GM23338 (cell line): ENCODE measurements at regions not wholly inside any gene's neighbourhood (a gene's known extent, or its start where the extent isn't known, plus 50 kb on each side); places are given as distances from the start of the nearest gene placed in this dataset.

Experiments used
- ATAC-seq: fragments of 200-7000 bp; cut with Tn5 transposase; 3 replicates; pipeline ENCODE4 v1.9.1; 2020
- DNase-seq: peaks from one replicate; pipeline ENCODE4 v3.0.0-alpha.2; 2015; ENCODE audit warnings: low spot score
- H2AFZ ChIP-seq: fragments of 200-600 bp; sonication (generic); 2 replicates; pipeline ENCODE4 v1.8.0; 2016; ENCODE audit warnings: antibody characterized with exemption, mild to moderate bottlenecking, moderate library complexity
- H3F3A ChIP-seq: fragments of 200-600 bp; sonication (generic); replicated peaks from 2 replicates; pipeline ENCODE4 v1.8.0; 2017; ENCODE audit warnings: antibody characterized with exemption, mixed run types, low read depth
- H3K27ac ChIP-seq: fragments of 200-600 bp; sonication (generic); 2 replicates; pipeline ENCODE4 v1.6.1; 2016; ENCODE audit warnings: low read depth
- H3K27me3 ChIP-seq: fragments of 200-600 bp; sonication (generic); 2 replicates; pipeline ENCODE4 v1.8.0; 2016; ENCODE audit warnings: mild to moderate bottlenecking, mixed run types, moderate library complexity; ENCODE audit not compliant: insufficient read depth
- H3K36me3 ChIP-seq: fragments of 200-600 bp; sonication (generic); 2 replicates; pipeline ENCODE4 v1.8.0; 2016; ENCODE audit warnings: mild to moderate bottlenecking; ENCODE audit not compliant: insufficient read depth
- H3K4me1 ChIP-seq: fragments of 200-600 bp; sonication (generic); 2 replicates; pipeline ENCODE4 v1.8.0; 2016; ENCODE audit warnings: mild to moderate bottlenecking, moderate library complexity; ENCODE audit not compliant: insufficient read depth
- H3K4me2 ChIP-seq: fragments of 200-600 bp; sonication (generic); 2 replicates; pipeline ENCODE4 v1.7.1; 2017; ENCODE audit warnings: mixed run types
- H3K4me3 ChIP-seq: fragments of 200-600 bp; sonication (generic); 2 replicates; pipeline ENCODE4 v1.6.1; 2016; ENCODE audit warnings: mixed run types
- H3K79me2 ChIP-seq: fragments of 200-600 bp; sonication (generic); replicated peaks from 2 replicates; pipeline ENCODE4 v1.8.0; 2017; ENCODE audit warnings: mild to moderate bottlenecking; ENCODE audit not compliant: insufficient read depth
- H3K9me2 ChIP-seq: fragments of 200-600 bp; sonication (generic); 2 replicates; pipeline ENCODE4 v1.8.0; 2017; ENCODE audit not compliant: insufficient read depth
- H4K20me1 ChIP-seq: fragments of 200-600 bp; sonication (generic); replicated peaks from 2 replicates; pipeline ENCODE4 v1.8.0; 2017; ENCODE audit warnings: mild to moderate bottlenecking; ENCODE audit not compliant: insufficient read depth
- H3K27ac Mint-ChIP-seq: 2 replicates; pipeline ENCODE4 v1.8.0; 2020; ENCODE audit warnings: inconsistent platforms, mild to moderate bottlenecking, moderate library complexity, mixed read lengths
- H3K27me3 Mint-ChIP-seq: 3 replicates; pipeline ENCODE4 v1.8.0; 2022; ENCODE audit warnings: low read depth, mild to moderate bottlenecking, moderate library complexity, mixed read lengths, inconsistent platforms; ENCODE audit not compliant: insufficient read depth, poor library complexity
- H3K36me3 Mint-ChIP-seq: 3 replicates; pipeline ENCODE4 v1.8.0; 2021; ENCODE audit warnings: low read depth, mild to moderate bottlenecking, inconsistent platforms, moderate library complexity, mixed read lengths
- H3K4me1 Mint-ChIP-seq: 3 replicates; pipeline ENCODE4 v1.8.0; 2020; ENCODE audit warnings: mild to moderate bottlenecking, inconsistent platforms, mixed read lengths
- H3K4me3 Mint-ChIP-seq: 3 replicates; pipeline ENCODE4 v1.8.0; 2021; ENCODE audit warnings: moderate library complexity, mild to moderate bottlenecking, inconsistent platforms, mixed read lengths
- H3K9me3 Mint-ChIP-seq: 3 replicates; pipeline ENCODE4 v1.8.0; 2020; ENCODE audit warnings: moderate library complexity, mild to moderate bottlenecking, inconsistent platforms, mixed read lengths
- CREB1 ChIP-seq: fragments of 250-450 bp; sonication (Bioruptor Pico); IDR thresholded peaks from 2 replicates; pipeline ENCODE4 v1.5.0; 2020; ENCODE audit warnings: low read depth, mild to moderate bottlenecking, moderate library complexity
- EZH2 ChIP-seq: fragments of 200-600 bp; sonication (generic); IDR thresholded peaks from one replicate; pipeline ENCODE4 v1.8.0; 2017; ENCODE audit warnings: antibody characterized with exemption, mild to moderate bottlenecking, low read depth; ENCODE audit not compliant: unreplicated experiment
- EZH2phosphoT487 ChIP-seq: fragments of 200-600 bp; sonication (generic); IDR thresholded peaks from one replicate; pipeline ENCODE4 v1.8.1; 2018; ENCODE audit warnings: antibody characterized with exemption; ENCODE audit not compliant: unreplicated experiment
- JUNB ChIP-seq: IDR thresholded peaks from one replicate; pipeline ENCODE4 v1.6.1; 2016; ENCODE audit warnings: antibody characterized with exemption; ENCODE audit not compliant: unreplicated experiment
- NANOG ChIP-seq: IDR thresholded peaks from 2 replicates; pipeline ENCODE4 v1.6.1; 2016; ENCODE audit warnings: antibody characterized with exemption, borderline replicate concordance
- POLR2AphosphoS5 ChIP-seq: IDR thresholded peaks from 2 replicates; pipeline ENCODE4 v1.6.1; 2016; ENCODE audit warnings: antibody characterized with exemption, low read depth
- STAT1 ChIP-seq: IDR thresholded peaks from one replicate; pipeline ENCODE4 v1.6.1; 2016; ENCODE audit warnings: antibody characterized with exemption; ENCODE audit not compliant: unreplicated experiment
- ZNF114 ChIP-seq: fragments of 250-450 bp; sonication (Bioruptor Pico); IDR thresholded peaks from 2 replicates; pipeline ENCODE4 v1.5.0; 2020; ENCODE audit warnings: mild to moderate bottlenecking, moderate library complexity
- ZNF331 ChIP-seq: fragments of 250-450 bp; sonication (Bioruptor Pico); IDR thresholded peaks from 2 replicates; pipeline ENCODE4 v1.5.0; 2020; ENCODE audit warnings: low read depth, mild to moderate bottlenecking, moderate library complexity
- TF ChIP-seq, protein P1 (sequence below), 2 experiments: fragments of 200-600 bp in 1 of 2; sonication (generic) in 1 of 2; conservative IDR thresholded peaks; 2 replicates each; pipeline versions ENCODE4 v1.5.1 to v1.6.1; 2016 to 2017; ENCODE audit warnings: antibody characterized with exemption in 2 of 2, low read depth in 2 of 2, mild to moderate bottlenecking in 2 of 2, moderate library complexity in 1 of 2
- TF ChIP-seq, protein P2 (sequence below): IDR thresholded peaks from 2 replicates; pipeline ENCODE4 v1.6.1; 2016; ENCODE audit warnings: antibody characterized with exemption
- TF ChIP-seq, protein P3 (sequence below): IDR thresholded peaks from one replicate; pipeline ENCODE4 v1.6.1; 2018; ENCODE audit warnings: antibody characterized with exemption; ENCODE audit not compliant: unreplicated experiment
- TF ChIP-seq, protein P4 (sequence below): fragments of 250-450 bp; sonication (Bioruptor Pico); IDR thresholded peaks from 2 replicates; pipeline ENCODE4 v1.5.0; 2020; ENCODE audit warnings: mild to moderate bottlenecking, moderate library complexity

DNA sequence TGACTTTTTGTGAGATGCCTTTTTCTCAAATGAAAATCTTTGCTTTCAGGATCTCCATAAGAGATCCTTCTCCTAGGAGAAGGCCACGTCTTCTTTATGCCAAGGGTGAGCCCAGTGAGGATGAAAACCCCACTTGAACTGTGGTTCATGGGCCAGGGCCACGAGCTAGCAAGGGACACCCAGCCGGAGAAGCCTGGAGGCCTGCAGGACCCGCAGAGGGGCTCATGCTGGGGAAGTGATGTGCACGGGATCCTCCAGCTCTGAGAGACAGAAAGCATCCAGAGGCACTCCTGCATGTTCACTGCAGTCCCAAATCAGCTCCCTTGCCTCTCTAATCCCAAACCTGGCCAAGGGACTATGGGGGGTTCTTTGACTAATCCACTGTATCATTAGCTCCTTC is 168.9 kb downstream of the UQCRFS1 start:
- H3K27me3 ChIP-seq: no peaks in the 10 kb centered on the region
- Mint-ChIP-seq H3K27me3 (peaks cover 4% of the 10 kb centered on the region), H3K9me3 (no peaks in the 10 kb centered on the region), H3K4me3 (no peak overlapping the region), H3K4me1 (peaks cover 39% of the 10 kb centered on the region), H3K27ac (no peak overlapping the region), H3K36me3 (no peaks in the 10 kb centered on the region)
- TF ChIP-seq, protein P1, sequence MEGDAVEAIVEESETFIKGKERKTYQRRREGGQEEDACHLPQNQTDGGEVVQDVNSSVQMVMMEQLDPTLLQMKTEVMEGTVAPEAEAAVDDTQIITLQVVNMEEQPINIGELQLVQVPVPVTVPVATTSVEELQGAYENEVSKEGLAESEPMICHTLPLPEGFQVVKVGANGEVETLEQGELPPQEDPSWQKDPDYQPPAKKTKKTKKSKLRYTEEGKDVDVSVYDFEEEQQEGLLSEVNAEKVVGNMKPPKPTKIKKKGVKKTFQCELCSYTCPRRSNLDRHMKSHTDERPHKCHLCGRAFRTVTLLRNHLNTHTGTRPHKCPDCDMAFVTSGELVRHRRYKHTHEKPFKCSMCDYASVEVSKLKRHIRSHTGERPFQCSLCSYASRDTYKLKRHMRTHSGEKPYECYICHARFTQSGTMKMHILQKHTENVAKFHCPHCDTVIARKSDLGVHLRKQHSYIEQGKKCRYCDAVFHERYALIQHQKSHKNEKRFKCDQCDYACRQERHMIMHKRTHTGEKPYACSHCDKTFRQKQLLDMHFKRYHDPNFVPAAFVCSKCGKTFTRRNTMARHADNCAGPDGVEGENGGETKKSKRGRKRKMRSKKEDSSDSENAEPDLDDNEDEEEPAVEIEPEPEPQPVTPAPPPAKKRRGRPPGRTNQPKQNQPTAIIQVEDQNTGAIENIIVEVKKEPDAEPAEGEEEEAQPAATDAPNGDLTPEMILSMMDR (conservative IDR thresholded peaks at IDR 0.05; ENCODE audit: low read depth in 2 of 2): no peak
- TF ChIP-seq CREB1 (CRISPR knock-in tag): no peak
- TF ChIP-seq, protein P2, sequence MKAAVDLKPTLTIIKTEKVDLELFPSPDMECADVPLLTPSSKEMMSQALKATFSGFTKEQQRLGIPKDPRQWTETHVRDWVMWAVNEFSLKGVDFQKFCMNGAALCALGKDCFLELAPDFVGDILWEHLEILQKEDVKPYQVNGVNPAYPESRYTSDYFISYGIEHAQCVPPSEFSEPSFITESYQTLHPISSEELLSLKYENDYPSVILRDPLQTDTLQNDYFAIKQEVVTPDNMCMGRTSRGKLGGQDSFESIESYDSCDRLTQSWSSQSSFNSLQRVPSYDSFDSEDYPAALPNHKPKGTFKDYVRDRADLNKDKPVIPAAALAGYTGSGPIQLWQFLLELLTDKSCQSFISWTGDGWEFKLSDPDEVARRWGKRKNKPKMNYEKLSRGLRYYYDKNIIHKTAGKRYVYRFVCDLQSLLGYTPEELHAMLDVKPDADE: no peak
- TF ChIP-seq POLR2AphosphoS5: no peak
- no peak for TF ChIP-seq STAT1
- TF ChIP-seq NANOG: no peak
- no peak for TF ChIP-seq EZH2phosphoT487
- no peak for TF ChIP-seq EZH2
- TF ChIP-seq ZNF331 (CRISPR knock-in tag): no peak
- no peak for TF ChIP-seq ZNF114 (CRISPR knock-in tag)
- TF ChIP-seq, protein P3, sequence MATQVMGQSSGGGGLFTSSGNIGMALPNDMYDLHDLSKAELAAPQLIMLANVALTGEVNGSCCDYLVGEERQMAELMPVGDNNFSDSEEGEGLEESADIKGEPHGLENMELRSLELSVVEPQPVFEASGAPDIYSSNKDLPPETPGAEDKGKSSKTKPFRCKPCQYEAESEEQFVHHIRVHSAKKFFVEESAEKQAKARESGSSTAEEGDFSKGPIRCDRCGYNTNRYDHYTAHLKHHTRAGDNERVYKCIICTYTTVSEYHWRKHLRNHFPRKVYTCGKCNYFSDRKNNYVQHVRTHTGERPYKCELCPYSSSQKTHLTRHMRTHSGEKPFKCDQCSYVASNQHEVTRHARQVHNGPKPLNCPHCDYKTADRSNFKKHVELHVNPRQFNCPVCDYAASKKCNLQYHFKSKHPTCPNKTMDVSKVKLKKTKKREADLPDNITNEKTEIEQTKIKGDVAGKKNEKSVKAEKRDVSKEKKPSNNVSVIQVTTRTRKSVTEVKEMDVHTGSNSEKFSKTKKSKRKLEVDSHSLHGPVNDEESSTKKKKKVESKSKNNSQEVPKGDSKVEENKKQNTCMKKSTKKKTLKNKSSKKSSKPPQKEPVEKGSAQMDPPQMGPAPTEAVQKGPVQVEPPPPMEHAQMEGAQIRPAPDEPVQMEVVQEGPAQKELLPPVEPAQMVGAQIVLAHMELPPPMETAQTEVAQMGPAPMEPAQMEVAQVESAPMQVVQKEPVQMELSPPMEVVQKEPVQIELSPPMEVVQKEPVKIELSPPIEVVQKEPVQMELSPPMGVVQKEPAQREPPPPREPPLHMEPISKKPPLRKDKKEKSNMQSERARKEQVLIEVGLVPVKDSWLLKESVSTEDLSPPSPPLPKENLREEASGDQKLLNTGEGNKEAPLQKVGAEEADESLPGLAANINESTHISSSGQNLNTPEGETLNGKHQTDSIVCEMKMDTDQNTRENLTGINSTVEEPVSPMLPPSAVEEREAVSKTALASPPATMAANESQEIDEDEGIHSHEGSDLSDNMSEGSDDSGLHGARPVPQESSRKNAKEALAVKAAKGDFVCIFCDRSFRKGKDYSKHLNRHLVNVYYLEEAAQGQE: no peak
- TF ChIP-seq, protein P4, sequence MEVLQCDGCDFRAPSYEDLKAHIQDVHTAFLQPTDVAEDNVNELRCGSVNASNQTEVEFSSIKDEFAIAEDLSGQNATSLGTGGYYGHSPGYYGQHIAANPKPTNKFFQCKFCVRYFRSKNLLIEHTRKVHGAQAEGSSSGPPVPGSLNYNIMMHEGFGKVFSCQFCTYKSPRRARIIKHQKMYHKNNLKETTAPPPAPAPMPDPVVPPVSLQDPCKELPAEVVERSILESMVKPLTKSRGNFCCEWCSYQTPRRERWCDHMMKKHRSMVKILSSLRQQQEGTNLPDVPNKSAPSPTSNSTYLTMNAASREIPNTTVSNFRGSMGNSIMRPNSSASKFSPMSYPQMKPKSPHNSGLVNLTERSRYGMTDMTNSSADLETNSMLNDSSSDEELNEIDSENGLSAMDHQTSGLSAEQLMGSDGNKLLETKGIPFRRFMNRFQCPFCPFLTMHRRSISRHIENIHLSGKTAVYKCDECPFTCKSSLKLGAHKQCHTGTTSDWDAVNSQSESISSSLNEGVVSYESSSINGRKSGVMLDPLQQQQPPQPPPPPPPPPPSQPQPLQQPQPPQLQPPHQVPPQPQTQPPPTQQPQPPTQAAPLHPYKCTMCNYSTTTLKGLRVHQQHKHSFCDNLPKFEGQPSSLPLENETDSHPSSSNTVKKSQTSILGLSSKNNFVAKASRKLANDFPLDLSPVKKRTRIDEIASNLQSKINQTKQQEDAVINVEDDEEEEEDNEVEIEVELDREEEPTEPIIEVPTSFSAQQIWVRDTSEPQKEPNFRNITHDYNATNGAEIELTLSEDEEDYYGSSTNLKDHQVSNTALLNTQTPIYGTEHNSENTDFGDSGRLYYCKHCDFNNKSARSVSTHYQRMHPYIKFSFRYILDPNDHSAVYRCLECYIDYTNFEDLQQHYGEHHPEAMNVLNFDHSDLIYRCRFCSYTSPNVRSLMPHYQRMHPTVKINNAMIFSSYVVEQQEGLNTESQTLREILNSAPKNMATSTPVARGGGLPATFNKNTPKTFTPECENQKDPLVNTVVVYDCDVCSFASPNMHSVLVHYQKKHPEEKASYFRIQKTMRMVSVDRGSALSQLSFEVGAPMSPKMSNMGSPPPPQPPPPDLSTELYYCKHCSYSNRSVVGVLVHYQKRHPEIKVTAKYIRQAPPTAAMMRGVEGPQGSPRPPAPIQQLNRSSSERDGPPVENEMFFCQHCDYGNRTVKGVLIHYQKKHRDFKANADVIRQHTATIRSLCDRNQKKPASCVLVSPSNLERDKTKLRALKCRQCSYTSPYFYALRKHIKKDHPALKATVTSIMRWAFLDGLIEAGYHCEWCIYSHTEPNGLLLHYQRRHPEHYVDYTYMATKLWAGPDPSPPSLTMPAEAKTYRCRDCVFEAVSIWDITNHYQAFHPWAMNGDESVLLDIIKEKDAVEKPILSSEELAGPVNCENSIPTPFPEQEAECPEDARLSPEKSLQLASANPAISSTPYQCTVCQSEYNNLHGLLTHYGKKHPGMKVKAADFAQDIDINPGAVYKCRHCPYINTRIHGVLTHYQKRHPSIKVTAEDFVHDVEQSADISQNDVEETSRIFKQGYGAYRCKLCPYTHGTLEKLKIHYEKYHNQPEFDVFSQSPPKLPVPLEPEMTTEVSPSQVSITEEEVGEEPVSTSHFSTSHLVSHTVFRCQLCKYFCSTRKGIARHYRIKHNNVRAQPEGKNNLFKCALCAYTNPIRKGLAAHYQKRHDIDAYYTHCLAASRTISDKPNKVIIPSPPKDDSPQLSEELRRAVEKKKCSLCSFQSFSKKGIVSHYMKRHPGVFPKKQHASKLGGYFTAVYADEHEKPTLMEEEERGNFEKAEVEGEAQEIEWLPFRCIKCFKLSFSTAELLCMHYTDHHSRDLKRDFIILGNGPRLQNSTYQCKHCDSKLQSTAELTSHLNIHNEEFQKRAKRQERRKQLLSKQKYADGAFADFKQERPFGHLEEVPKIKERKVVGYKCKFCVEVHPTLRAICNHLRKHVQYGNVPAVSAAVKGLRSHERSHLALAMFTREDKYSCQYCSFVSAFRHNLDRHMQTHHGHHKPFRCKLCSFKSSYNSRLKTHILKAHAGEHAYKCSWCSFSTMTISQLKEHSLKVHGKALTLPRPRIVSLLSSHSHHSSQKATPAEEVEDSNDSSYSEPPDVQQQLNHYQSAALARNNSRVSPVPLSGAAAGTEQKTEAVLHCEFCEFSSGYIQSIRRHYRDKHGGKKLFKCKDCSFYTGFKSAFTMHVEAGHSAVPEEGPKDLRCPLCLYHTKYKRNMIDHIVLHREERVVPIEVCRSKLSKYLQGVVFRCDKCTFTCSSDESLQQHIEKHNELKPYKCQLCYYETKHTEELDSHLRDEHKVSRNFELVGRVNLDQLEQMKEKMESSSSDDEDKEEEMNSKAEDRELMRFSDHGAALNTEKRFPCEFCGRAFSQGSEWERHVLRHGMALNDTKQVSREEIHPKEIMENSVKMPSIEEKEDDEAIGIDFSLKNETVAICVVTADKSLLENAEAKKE (CRISPR knock-in tag): no peak
- TF ChIP-seq JUNB: no peak
- no peaks in the 10 kb centered on the region for H3K9me2 ChIP-seq
- H3K4me3 ChIP-seq: no peak overlapping the region
- no peak overlapping the region for H3K4me2 ChIP-seq
- no peaks in the 10 kb centered on the region for H3K36me3 ChIP-seq
- H3K4me1 ChIP-seq: peaks cover 29% of the 10 kb centered on the region
- H3K27ac ChIP-seq: no peak overlapping the region
- no peak overlapping the region for H2AFZ ChIP-seq
- no peak for ATAC-seq
- H3F3A ChIP-seq: no peaks in the 10 kb centered on the region
- no peaks in the 10 kb centered on the region for H4K20me1 ChIP-seq
- H3K79me2 ChIP-seq: no peaks in the 10 kb centered on the region
- DNase-seq: no peak
